ENCODE measurements at regions not wholly inside any gene's neighbourhood (a gene's known extent, or its start where the extent isn't known, plus 50 kb on each side); places are given as distances from the start of the nearest gene placed in this dataset.

GRCh38 chr2:71991397-71991796 is 156.3 kb downstream of the CYP26B1 start:
- Mint-ChIP-seq H3K9me3 (ENCODE audit: unreplicated experiment) (no peaks in the 10 kb centered on the region), H3K36me3 (ENCODE audit: unreplicated experiment) (no peaks in the 10 kb centered on the region), H3K27me3 (ENCODE audit: unreplicated experiment) (peaks cover 67% of the 10 kb centered on the region), H3K4me1 (ENCODE audit: unreplicated experiment) (no peaks in the 10 kb centered on the region), H3K27ac (ENCODE audit: unreplicated experiment) (no peak overlapping the region), H3K4me3 (ENCODE audit: unreplicated experiment) (no peak overlapping the region)
- TF ChIP-seq, protein P1, sequence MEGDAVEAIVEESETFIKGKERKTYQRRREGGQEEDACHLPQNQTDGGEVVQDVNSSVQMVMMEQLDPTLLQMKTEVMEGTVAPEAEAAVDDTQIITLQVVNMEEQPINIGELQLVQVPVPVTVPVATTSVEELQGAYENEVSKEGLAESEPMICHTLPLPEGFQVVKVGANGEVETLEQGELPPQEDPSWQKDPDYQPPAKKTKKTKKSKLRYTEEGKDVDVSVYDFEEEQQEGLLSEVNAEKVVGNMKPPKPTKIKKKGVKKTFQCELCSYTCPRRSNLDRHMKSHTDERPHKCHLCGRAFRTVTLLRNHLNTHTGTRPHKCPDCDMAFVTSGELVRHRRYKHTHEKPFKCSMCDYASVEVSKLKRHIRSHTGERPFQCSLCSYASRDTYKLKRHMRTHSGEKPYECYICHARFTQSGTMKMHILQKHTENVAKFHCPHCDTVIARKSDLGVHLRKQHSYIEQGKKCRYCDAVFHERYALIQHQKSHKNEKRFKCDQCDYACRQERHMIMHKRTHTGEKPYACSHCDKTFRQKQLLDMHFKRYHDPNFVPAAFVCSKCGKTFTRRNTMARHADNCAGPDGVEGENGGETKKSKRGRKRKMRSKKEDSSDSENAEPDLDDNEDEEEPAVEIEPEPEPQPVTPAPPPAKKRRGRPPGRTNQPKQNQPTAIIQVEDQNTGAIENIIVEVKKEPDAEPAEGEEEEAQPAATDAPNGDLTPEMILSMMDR (IDR thresholded peaks at IDR 0.05): no peak
- no peak for DNase-seq (ENCODE audit: extremely low spot score, unreplicated experiment)

DNA sequence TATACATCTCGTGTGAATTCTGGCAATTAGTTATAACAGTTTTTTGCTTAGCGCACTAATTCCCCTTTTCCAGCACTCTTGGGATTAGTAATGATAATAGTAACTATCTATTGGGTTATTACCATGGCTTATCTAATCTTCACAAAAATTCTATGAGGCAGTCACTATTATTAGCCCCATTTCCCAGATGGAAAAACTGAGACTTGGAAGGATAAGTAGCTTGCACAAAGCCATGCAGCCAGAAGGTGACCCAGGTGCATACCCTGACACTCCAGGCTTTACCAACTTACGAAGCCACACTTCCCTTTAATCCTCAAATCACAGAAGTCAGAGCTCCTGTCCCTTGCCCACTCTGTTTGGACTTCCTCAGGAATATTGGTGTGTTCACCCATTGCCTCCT is 156.8 kb downstream of the CYP26B1 start:
- Mint-ChIP-seq H3K27ac (ENCODE audit: unreplicated experiment) (no peak overlapping the region), H3K9me3 (ENCODE audit: unreplicated experiment) (no peaks in the 10 kb centered on the region), H3K27me3 (ENCODE audit: unreplicated experiment) (peaks cover 65% of the 10 kb centered on the region), H3K4me1 (ENCODE audit: unreplicated experiment) (no peaks in the 10 kb centered on the region), H3K36me3 (ENCODE audit: unreplicated experiment) (no peaks in the 10 kb centered on the region), H3K4me3 (ENCODE audit: unreplicated experiment) (no peak overlapping the region)
- TF ChIP-seq, protein P1 (IDR thresholded peaks at IDR 0.05): no peak
- no peak for DNase-seq (ENCODE audit: extremely low spot score, unreplicated experiment)

DNA sequence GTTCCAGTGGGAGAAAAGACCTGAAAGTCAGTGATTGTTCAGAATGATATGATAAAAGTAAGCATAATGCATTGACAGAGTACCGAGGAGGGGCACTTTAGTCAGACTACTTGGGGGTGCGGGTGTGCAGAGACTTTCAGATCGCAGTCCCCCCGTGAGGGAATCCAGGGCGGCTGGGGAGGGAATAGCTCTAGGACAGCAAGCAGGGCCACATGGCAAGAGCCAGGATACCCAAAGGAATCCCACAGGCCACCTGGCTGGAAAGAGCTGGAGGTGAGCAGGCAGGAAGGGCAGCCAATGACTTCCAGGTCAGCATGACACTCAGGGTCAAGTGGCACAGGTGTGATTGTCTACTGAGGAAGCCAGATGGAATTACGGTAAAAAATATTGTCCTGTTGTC is 157.5 kb downstream of the CYP26B1 start:
- H3K4me1 Mint-ChIP-seq (ENCODE audit: unreplicated experiment): no peaks in the 10 kb centered on the region
- no peak for DNase-seq (ENCODE audit: extremely low spot score, unreplicated experiment)
- H3K27me3 Mint-ChIP-seq (ENCODE audit: unreplicated experiment): peaks cover 65% of the 10 kb centered on the region
- H3K9me3 Mint-ChIP-seq (ENCODE audit: unreplicated experiment): peaks cover 5% of the 10 kb centered on the region
- H3K36me3 Mint-ChIP-seq (ENCODE audit: unreplicated experiment): no peaks in the 10 kb centered on the region
- H3K27ac Mint-ChIP-seq (ENCODE audit: unreplicated experiment): no peak overlapping the region
- TF ChIP-seq, protein P1 (IDR thresholded peaks at IDR 0.05): no peak
- H3K4me3 Mint-ChIP-seq (ENCODE audit: unreplicated experiment): no peak overlapping the region

DNA sequence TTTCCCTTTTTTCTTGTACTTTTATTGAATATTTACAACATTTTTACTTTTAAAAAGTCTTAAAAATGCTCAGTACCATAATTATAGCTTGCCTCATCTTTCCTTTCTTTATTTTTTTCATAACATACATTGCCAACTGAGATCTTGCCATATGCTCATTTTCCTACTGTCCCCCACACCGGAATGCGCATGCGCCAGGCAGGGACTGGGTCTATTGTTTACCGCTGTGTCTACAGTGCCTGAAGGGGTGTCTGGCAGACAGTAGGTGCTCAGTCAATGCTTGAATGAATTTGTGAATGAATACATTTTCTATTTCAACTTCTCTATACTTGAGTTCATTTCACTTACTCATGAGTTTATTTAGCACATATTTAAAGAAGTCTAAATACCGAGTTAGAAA is 158.0 kb downstream of the CYP26B1 start:
- H3K27ac Mint-ChIP-seq (ENCODE audit: unreplicated experiment): no peak overlapping the region
- TF ChIP-seq, protein P1 (IDR thresholded peaks at IDR 0.05): no peak
- no peaks in the 10 kb centered on the region for H3K4me1 Mint-ChIP-seq (ENCODE audit: unreplicated experiment)
- H3K9me3 Mint-ChIP-seq (ENCODE audit: unreplicated experiment): peaks cover 7% of the 10 kb centered on the region
- DNase-seq (ENCODE audit: extremely low spot score, unreplicated experiment): no peak
- H3K4me3 Mint-ChIP-seq (ENCODE audit: unreplicated experiment): no peak overlapping the region
- peaks cover 67% of the 10 kb centered on the region for H3K27me3 Mint-ChIP-seq (ENCODE audit: unreplicated experiment)
- no peaks in the 10 kb centered on the region for H3K36me3 Mint-ChIP-seq (ENCODE audit: unreplicated experiment)

GRCh38 chr2:71988170-71988569 is 159.5 kb downstream of the CYP26B1 start:
- TF ChIP-seq, protein P1 (IDR thresholded peaks at IDR 0.05): no peak
- no peak for DNase-seq (ENCODE audit: extremely low spot score, unreplicated experiment)
- H3K4me3 Mint-ChIP-seq (ENCODE audit: unreplicated experiment): no peak overlapping the region
- peaks cover 11% of the 10 kb centered on the region for H3K9me3 Mint-ChIP-seq (ENCODE audit: unreplicated experiment)
- H3K27ac Mint-ChIP-seq (ENCODE audit: unreplicated experiment): no peak overlapping the region
- no peaks in the 10 kb centered on the region for H3K4me1 Mint-ChIP-seq (ENCODE audit: unreplicated experiment)
- H3K36me3 Mint-ChIP-seq (ENCODE audit: unreplicated experiment): no peaks in the 10 kb centered on the region
- H3K27me3 Mint-ChIP-seq (ENCODE audit: unreplicated experiment): peaks cover 62% of the 10 kb centered on the region

Data from osteocyte (in vitro differentiated cells).